COLO668 (cell line): ENCODE measurements at regions not wholly inside any gene's neighbourhood (a gene's known extent, or its start where the extent isn't known, plus 50 kb on each side); places are given as distances from the start of the nearest gene placed in this dataset.

Source experiments
- DNase-seq: peaks from one replicate; lab custom pipeline; 2025; ENCODE audit not compliant: unreplicated experiment; lab: John Stamatoyannopoulos, UW

DNA sequence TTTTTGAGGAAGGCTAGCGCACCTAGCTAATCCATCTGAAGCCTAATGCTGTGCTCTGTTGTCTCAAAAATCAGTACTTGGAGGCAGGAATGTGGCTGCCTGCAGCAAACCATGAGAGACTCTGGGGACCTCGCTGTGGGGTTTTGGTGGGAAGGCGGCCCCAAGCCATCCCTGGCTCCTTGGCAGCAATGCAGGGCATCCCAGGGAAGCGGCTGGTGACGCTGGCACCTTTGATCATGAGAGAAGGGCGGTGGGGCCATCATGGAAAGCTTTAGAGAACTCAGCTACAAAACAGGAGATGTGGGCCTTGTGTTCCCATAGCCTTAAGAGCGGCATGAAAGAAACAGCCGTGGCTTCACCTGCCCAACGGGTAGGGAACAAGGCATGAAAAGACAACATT, 101.1 kb upstream of the SFSWAP start:
- DNase-seq: no peak

DNA sequence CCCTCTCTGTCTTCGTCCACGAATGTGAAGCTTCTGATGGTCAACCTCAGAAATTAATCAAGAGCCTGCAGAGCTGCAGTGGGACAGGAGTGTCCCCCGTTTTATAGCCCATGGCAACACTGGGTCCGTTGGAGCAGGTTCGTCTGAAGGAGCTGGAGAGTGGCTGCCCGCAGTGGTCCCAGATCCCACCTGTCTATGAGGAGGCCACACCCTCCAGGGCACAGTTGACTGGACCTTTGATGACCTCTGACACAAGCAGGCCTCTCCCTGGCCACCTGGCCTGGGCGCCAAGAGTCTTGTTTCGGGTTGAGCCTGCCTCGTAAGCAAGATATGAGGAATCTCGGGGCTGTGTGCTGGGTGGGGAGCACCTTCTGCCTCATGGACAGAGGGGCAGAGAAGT, 100.7 kb upstream of the SFSWAP start:
- DNase-seq: no peak

DNA sequence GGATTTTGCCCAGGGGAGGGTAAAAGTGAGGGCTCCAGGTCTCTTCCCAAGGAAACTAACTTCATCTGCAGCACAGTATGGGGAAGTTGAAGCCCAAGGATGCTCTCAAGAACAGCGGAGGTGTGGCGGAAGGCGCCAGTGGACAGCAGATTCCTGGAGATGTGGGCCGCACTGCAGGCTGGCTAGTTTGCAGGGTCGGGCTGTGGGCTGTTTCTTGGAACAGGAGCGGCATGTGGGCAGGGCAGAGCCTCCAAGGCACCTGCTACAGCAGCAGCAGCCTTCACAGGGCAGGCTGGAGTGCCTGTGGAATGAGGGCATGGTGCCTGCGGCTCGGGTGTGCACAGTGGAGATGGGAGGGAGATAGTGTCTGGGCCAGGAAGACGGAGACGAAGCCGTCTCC, 100.0 kb upstream of the SFSWAP start:
- no peak for DNase-seq

DNA sequence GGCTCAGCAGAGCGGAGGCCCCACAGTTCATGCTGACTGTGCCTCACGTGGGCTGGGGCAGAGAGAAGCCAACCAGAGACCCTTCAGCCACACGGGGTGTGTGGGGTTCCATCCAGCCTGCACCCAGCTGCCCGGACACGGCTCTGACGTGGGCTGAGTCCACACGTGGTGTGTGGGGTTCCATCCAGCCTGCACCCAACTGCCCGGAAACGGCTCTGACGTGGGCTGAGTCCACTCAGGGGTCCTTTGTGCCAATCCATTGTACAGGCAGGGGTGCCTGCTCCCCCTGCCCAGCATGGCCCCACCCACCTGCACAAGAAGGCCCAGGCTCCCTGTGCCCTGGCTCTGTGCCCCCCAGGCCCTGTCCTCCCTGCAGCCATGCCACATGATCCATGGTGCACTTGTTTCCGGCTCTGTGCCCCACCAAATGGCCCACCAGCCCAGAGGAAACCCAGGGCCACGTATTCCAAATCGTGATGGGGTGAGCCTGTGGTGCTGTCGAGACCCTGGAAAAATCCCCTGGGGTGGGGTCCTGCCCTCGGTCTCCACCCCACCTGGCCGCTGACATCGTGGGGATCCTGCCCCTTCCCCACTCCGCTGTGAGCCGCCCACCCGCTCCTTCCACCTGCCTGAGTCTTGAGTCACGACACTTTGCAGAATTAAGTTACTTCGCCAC, 99.3 kb upstream of the SFSWAP start:
- DNase-seq: no peak

DNA sequence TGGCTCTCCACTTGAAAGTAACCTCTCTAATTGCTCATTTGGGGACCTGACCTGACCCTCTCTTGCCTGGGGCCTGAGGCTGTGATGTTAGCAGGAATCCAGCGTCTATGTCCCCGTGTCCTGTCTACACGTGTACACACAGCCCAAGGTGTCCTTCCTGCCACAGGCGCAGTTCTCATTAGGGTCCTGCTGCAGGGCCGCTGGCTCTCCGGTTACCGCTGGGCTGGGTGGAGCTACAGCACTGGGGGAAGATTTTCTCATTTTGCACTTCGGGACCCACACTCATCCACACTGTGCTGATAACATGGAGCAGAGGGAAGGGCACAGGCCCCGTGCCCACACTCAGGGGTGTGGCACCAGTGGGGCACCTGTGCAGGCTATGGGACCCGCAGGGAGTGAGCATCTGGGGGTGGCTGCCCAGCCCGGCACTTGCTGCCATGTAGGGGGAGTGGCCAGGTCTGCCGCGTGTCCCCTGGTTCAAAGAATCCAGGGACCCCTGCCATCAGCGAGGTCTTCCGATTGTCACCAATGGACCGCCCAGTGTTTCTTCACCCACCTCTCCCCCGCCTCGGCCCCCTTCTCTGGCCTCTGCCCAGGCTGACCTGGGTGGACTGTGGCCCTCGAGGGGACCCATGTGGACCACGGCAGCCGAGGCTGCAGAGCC, 98.7 kb upstream of the SFSWAP start:
- no peak for DNase-seq

DNA sequence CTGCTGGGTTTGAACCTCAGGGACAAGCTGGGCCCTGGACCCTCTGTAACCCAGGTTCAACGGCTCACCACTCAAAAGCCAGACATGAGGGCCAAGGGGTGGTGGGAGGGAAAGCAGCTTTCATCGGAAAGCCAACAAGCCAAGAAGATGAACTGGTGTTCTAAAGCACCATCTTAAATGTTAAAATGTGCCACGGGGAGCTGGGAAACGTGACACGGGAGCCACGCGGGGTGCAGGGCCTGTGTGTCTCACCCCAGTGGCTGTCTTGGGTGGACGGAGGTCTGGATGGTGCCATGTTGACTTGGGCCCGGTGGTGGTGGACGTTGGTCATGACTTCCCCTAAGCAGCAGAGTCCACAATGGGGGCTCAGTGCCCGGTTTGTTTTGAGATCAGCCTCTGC, 97.7 kb upstream of the SFSWAP start:
- DNase-seq: no peak

DNA sequence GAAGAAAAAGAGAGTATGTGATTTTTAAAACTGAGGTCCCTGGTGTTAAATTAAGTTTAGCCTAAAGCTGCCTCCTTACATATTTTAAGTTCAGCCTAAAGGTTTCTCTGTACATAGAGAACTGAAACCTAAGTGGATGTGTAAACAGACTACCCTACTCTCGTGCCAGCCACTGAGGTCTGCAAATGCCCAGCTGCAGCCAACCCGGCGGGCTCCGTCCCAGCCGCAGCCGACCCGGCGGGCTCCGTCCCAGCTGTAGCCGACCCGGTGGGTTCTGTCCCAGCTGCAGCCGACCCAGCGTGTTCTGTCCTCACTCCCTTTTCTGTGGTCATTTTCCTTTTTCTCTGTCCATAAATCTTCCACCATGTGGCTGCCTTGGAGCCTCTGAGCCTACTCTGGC, 97.2 kb upstream of the SFSWAP start:
- no peak for DNase-seq

DNA sequence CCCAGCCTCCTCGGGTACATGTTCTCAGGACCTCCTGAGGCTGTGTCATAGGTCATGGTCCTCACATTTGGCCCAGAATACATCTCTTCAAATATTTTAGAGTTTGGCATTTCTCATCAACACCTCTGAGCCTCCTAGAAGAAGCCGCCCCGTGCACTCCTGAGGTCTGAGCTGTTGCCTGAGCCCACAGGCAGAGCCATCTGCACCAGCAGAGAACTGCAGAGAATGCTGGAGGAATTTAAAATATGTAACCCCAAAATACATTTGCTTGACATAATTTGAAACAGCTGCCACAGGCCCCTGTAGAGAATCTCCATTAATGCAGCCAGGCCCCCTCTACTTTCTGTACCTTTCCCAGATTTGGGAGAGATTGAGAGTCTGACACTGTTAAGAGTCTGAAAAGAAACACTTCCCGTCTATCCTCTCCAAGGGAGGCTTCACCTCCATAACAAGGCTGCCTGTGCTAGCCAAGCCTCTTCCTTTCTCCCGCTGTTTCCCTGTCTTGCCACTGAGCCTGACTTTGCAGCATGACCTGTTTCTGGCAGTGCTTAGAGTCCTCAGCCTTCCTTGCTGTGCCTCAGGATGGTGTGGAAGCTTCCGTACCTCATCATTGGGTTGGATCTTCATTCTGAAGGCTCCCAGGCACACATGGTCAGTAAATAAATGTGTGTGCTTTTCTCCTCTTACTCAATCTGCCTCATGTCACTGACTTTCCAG, 95.4 kb upstream of the SFSWAP start:
- no peak for DNase-seq

DNA sequence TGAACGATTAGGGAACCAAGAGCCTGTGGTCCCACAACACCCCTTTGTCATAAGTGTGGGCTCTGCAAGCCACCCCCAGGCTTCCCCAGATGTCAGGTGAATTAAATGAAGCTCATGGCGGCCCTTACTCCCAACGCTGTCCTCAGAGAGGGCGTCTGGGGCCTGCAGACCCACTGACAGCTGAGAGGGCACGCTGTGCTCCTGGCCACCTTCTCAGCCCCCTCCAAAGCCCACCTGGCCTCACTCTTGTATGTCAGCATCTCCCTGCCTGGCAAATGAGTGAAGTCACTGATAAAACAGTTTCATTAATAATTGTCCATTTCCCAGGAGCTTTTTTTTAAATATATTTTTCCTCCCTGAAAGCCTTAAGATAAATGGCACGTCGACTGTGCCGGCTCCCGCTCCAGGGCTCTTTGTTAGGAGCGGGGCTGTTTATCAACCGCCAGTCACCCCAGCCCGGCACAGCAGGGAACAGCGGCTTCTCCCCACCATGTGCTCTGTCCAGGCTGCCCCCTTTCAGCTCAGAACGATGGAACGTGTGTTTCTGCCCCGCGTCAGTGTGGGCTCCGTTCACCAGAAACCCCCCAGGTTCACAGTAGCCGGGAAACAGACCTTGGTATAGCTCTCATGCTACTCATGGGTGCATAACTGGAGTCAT, 94.7 kb upstream of the SFSWAP start:
- no peak for DNase-seq

DNA sequence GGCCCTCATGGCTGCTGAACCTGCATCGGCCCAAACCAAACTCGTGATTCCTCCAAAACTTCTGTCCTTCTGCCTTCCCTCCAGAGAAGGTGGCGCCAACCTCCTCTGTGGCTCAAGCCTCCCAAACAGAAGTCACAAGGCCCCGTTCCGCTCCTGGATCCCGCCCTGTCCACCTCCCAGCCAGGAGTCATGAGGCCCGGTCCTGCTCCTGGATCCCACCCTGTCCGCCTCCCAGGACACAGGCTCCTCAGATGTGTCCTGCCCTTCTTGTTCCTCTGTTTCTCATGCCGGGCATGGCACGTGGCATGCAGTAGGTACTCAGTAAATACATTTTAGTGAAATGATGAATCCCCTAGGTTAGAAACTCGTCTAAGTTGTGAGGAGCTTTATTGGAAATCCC, 94.2 kb upstream of the SFSWAP start:
- no peak for DNase-seq

DNA sequence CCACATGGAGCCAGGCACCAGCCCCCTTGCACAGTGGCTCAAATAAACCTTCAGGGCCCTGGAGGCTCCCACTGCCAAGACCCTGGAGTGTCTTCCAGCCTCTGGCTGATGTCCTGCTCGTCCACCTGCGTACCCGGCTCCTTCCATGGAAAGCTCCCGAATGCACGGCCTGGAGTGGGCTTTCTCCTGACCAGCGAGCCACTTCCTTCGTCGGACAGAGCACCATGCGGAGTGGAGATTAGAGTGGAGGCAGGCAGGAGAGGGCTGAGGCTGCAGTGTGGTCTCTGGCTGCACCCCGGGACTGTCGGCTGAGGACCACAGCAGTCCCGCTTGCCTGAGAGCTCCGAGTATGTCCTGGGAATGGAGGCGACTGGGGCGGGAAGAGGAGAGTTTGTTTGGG, 93.7 kb upstream of the SFSWAP start:
- DNase-seq: no peak

DNA sequence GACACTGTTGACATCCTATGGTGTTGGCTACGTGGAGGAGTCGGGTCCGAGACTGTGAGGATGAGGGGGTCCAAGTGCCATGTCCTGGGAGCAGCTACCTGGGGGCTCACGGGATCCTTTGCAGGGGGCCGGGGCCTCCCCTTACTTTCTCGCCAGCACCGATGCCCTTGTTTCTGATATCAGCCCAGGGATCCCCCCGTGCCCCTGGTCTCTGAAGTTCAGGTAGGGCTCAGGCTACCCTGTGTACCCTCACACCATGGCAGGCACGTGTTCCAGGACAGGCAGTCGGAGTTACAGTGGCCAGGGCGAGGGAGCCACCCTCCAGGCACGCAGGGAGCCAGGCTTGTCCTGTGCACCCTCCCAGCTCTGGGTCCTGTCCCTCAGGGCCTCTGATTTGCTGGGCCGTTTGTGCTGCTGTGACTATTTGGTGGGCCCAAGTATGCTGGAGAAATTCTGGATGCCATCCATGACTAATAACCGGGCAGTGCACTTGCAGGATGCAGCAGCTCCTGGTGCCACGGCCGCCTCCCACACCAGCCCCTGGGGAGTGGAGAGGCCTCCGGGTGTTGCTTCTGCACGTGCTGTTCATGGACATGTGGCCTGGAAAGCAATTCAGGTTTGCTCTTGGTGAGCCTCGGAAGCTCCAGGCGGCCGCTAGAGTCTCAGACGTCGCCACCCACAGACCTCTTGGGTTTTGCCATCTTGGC, 93.1 kb upstream of the SFSWAP start:
- no peak for DNase-seq

DNA sequence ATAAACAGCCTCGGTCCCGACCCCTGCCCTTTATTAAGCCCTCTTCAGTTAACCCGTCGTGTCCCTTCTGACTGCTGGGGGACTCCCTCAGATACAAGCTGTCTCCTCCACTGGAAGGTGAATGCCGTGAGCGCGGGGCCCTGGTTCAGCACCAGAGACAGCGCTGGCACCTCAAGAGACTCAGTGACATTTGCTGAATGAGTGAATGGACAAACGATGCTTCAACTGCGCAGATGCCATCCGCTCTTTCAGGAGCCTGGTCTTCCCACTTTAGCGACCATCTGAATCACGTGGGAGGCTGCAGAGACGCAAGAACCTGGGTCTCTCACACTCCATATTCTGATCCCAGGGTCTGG, 92.6 kb upstream of the SFSWAP start:
- DNase-seq: no peak

DNA sequence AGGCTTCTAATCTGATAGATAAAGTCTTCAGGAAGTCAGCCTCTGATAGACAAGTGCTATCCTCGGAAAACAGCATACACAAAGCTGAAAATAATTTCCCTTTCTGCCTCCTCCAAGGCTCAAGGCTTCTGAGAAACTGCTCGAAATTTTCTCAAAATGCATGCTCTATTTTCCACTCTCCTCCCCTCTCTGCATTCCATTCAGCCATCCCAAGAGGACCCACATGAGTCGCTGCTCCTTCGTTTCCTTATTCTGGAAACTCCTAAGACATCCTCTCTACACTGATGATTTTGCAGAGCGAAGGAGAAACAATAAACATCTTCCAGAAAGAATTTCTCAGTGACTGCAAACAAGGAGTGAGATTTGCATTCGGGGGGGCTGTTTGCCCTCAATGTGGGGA, 92.2 kb upstream of the SFSWAP start:
- no peak for DNase-seq

DNA sequence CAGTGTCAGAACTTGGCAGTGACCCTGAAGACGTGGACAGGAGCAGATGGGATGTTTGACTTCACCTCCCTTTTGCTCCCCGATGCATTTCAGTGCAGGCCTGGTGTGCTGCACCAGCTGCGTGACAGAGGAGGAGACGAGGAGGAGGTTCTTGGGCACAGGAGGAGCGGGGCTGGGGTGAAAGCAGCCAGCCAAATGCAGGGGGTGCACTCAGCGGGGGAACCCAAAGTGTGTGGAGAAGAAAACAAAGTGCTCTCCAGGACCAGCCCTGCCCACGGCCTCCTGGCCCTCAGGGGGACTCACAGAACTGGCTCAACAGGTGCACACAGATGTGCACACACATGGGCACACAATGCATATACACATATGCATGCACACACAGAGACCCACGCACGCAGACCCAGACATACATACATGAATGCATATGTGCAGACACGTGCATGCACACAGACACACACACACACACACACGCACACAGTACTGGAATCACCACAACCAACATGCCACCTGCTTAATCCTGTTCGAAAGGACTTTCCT, 91.7 kb upstream of the SFSWAP start:
- no peak for DNase-seq

DNA sequence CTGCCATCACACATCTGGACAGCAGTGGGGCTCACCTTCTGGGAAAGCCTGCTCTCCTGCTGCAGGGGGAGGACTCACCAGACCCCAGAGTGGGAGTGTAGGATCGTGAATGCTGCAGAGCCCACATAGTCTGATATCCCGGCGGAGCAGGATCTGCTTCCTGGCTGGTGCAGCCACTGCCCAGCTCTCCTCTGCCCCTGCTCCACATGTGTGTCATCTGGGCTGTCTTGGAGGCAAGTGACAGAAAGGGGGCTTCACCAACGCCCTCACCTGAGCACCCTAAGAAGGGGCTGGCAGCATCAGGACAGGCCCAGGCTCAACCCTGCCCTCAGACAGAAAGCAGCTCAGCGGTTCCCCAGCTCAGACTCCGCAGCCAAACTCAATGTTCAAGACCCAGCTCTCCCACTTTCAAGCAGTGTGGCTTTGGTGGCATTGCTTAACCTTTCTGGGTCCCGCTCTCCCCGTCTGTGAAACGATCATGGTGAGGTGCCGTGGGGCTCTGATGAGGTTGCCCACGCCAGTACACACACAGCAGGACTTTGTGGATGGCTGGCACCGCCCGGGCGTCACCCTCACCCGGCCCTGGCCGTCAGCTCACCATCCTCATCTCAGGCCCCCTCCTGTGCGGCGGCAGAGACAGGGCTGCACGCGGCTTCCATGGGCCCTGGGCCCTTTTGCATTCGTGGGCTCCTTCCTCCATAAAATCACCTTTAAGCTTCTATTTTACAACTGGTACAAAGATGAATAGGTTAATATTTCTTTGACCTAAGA, 91.0 kb upstream of the SFSWAP start:
- no peak for DNase-seq

DNA sequence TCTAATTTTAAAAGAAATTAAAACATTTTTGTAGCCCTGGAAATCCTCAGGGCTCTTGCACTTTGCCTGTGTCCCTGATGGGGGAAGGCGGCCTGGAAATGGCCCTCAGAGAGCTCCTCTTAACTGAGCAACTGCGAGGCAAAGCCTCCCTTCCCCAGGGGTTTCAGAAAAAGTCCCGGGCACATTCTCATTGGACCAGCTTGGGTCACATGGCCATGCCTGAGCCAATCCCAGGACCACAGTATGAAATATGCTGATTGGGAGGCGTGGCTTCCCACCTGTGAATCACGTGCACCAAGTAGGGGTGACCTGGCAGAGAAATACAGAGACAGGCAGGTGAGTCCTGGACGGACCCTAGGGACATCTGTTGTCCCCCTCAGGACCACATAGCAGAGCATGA, 90.4 kb upstream of the SFSWAP start:
- no peak for DNase-seq

DNA sequence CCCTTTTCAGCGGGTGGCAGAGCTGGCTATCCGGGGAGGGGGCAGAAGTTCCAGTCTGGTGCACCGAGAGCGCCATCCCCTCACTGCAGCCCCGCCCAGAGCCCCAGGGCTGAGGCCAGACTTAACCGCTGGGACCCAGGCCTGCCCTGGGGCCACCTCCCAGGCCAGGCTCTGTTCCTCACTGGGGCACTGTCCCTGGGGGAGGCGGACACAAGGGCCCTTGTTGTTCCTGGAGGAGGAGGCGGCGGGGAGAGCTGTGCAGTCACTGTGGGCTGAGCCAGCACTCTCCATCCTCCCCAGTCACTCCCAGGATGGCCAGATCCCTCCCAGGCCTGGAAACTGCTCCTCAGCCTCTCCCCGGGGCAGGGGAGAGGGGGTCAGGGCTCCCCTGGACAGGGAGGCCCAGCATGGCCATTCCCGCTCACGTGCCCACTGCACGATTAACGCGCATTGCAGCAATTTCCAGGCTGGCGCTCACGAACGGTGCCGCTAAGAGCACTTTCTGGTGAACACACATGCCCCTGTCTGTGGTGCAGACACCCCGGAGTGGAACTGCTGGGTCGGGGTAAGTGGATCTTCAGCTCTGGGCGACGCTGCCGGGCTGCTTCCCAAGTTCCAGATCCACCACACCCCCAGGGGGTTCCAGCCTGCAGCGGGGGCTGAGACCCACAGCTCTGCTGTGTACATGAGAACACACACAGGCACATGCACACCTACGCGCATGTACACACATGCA, 89.8 kb upstream of the SFSWAP start:
- no peak for DNase-seq

DNA sequence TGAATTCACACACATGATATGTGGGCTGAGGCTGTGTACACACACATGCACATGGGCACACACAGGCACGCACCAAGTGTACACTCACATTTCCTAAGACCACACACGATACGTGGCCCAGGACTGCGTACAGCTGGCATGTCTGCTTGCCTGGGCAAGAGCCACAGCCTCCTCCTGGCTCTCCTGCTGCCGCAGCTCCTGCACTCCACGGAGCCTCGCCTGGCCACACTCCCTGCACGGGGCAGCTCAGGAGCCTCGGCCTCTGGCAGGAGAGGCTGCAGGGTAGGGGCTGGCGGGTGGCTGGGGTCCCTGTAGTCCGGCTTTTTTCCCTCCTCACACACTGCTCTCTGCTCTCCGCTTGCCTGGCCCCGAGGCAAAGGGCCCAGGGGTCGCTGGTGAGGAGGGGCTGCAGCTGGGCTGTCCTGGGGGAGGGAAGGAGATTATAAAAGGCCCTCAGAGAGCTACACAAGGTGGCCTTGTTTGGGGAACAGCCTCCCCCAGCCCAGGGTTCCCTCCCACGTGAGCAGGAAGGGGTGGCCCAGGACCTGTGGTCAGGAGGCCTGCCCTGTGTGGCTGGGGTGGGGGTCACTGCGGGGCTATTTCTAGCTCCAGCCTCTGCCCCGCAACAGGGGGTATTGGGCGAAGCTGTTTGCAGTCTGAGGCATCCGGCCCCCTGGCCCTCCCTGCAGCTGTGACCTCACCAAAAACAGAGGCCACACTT, 89.0 kb upstream of the SFSWAP start:
- DNase-seq: no peak
